HG02870 (cell line): ENCODE measurements at regions not wholly inside any gene's neighbourhood (a gene's known extent, or its start where the extent isn't known, plus 50 kb on each side); places are given as distances from the start of the nearest gene placed in this dataset.

Experiments
- ATAC-seq: cut with Tn5 transposase; IDR thresholded peaks from one replicate; pipeline ENCODE4 v1.9.1; 2021; ENCODE audit warnings: mild to moderate bottlenecking, moderate library complexity; ENCODE audit not compliant: unreplicated experiment

DNA sequence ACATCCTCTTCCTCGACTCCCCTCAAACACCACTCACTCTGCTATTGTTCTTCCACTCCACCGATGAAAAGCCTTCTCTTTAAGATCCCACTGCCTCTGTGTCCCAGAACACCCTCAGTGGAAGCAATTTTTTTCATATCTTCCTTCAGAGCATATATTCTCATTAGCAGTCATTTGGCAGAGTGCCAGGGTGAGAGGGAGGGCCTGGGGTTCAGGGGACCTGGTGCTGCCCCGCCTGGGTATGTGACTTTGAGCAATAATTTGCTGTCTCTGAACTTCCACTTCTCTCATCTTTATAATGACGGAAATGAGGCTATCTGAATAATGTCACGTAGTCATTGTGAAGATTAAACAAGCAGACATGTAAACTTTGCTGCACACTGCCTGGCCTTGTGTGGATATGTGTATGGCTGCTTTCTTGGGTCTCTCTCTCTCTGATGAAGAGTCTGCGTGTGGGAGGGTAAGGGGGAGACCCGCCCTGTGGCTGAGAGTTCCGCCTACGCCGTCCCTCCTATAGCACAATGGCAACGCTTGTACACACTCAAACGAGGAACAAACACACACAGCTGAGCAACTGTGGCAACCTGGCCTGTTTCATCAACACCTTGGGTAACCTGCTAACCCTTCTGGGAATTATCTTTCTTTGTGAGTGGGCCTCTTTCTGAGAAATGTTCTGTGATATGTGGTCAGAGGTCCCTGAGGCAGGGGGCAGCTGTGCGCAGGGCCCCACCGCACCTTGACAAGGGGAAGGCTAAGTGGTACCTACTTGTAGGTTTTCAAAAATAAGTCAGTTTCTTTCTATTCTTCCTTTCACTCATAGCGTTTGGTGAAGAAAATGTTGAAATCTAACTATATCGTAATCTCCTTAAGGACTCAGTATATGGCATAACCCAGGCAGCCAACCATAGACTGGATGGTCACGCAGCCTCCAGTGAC is 369.8 kb downstream of the SV2B start:
- ATAC-seq = no peak

DNA sequence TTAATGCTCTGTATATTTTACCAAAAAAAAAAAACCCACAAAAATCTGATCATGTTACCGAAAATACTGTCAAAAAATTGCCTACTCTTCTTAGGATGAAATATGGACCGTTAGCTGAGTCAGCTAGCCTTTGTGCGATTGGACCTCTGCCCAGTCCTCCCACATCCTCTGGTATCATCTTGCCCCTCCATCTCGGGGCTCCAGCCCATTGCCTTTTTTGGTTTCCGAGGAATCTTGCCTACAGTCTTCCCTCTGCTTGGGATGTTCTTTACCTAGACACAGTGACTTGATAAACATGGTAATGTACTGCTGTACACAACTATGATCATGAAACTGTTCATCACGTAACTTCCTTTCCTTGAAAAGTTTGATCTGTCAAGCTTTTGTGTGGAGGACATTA is 371.4 kb downstream of the SV2B start:
- ATAC-seq = no peak

DNA sequence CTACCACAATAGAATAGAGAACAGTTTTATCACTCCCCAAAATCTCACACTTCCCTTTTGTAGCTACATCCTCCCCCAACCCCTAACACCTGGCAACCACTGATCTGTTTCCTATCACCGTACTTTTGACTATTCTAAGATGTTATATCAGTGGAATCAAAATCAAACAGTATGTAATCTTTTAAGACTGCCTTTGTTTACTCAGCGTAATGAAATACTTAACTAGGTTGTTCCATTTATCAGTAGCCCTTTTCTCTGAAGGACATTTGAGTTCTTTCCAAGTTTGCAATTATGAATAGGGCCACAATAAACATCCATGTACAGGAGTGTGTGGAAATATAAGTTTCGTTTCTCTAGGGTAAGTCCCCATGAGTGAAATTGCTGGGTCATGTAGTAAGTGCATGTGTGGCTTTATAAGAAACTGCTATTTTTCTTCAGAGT is 372.3 kb downstream of the SV2B start:
- no peak for ATAC-seq

DNA sequence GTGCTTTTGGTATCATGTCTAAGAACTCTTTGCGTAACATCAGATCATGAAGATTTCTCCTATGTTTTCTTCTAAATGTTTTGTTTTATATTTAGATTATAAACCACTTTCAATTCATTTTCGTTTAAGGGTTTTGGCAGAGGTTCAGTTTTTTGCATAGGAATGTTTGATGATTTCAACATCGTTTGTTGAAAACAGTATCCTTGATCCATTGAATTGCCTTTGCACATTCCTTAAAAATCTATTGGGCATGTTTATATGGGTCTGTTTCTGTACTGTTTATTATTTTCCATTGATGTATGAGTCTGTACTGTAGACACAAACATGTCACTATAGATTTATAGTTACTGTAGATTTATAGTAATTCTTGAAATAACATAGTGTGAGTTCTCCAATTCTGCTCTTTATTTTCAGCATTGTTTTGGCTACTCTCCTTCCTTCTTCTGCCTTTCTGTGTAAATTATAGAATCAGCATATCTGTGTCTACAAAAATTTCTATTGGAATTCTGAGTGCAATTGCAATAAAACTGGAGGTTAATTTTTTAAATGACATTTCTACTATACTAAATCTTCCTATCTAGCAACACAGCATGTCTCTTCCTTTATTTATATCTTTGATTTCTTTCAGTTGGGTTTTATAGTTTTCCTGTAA is 374.0 kb downstream of the SV2B start:
- no peak for ATAC-seq

DNA sequence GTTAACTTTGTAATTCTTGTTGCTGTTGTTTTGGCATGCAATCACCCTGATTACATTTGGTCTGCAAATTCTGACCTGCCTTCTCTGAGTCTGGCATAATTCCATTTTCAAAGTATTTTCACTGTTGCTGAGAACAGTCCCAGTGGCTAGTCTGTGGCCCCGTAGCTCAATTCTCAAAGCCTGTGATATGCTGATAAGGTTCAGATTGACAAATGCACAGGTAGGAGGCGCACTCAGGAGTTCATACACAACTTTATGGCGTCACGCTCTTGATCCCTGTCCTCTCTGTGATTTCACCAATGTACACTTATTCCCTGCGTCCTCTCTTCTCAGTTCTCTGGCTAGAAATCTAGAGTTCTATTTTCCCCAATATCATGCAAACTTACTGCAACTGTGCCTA is 376.6 kb upstream of the SLCO3A1 start:
- ATAC-seq = no peak

DNA sequence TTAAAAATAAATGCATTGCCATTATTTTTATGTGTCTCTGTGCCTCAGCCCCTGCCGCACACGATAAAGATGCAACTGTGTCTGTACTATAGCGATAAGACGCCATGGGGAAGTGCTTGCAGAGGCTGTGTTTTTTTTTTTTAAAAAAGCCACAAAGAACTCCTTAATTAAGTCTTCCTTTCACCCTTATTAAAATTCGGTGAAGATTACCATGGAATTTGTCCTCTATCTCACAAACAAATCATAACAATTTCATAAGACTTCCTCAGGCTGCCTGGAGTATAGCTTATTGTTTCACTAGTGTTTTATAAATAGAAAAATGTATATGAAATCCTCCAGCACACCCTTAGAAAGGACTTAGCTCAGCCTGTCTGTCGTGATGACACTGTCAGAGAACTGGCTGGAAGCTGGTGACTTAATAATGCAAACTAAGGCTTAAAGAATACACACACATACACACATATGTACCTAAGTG is 374.8 kb upstream of the SLCO3A1 start:
- ATAC-seq = no peak

DNA sequence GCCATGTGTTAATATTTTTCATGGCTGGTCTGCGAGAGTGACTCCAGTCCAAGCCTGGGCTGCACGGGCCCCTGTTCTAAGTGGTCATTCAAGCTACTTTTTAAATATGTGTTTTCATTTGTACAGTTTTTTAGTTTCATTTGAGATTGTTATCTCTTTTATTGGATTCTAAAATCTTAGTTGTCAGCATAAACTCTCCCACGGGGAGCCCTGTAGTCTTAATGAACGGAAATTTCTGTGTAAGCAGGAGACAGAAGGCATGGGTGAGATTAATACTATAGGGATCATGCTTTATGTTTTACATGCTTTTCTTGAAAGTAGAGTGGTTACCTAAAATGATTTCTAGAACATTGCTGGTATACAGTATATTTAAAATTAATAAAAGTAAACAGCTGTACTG is 373.1 kb upstream of the SLCO3A1 start:
- ATAC-seq = no peak

DNA sequence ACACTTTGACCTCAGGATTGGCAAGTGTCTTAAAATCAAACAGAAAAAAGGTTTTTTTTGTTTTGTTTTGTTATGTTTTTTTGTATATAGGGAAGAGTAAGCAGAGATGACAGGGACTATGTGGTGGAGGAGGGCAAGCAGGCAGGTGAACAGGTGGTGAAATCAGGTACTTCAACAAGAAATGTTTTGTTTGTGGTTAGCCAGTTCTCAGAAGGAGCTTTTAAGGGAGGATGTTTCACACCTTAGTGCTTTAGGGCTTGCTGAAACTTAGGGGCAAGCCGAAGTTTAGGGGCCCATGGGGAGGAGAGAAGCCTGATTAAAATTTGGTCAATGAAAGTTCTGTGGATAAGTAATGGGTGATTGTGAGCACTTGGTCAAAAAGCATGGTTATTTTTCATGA is 370.7 kb upstream of the SLCO3A1 start:
- no peak for ATAC-seq

DNA sequence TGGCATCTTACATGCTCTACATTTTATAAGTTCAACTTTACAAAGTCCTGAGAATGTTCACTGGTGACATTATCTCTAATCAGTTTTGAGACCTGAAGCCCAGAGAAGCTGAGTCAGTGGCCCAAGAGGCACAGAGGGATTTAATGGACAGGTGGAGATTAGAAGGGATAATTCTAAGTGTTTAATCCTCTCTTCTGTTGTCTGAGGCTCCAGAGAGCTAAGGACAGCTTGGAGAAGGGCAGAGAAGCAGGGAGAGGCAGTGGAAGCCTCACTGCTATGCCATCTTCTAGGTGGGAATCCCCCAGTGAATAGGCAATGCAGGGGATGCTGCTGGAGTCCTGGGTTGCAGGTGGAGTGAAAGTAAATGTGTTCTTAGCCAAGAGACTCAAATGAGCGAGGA is 369.4 kb upstream of the SLCO3A1 start:
- ATAC-seq = no peak

DNA sequence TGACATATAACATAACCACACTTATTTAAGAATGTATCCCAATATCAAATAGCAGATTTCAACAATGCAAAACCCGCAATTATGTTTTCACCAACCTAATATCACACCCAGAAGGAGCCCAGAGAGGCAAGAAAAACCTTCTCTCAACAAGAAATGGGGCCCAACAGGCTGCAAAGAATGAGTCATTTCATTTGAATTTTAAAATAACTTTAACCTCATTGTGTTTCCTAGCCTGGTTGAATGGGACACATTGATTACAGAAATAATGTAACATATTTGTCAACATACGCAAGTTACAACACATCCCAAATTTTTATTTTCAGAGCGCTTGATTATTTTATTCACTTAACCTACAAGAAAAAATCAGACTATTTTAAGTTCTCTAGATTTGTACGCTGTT is 365.1 kb upstream of the SLCO3A1 start:
- ATAC-seq = no peak

DNA sequence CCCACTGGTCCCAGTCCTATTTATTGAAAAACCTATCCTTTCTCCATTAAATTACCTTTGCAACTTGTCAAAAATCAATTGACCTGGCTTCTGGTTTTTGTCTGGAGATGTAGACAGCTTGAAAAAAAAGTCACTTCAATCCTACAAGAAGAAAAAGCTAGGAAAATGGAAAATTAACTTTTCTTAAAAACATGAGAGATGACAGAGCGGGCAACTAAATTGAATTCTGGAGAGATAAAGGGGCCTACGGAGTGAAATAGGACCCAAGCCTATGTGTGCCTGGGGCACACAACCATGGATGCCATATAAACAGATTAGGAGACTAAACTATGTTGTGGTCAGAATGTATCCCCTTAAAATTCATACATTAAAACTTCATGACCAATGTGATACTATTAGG is 363.3 kb upstream of the SLCO3A1 start:
- no peak for ATAC-seq

DNA sequence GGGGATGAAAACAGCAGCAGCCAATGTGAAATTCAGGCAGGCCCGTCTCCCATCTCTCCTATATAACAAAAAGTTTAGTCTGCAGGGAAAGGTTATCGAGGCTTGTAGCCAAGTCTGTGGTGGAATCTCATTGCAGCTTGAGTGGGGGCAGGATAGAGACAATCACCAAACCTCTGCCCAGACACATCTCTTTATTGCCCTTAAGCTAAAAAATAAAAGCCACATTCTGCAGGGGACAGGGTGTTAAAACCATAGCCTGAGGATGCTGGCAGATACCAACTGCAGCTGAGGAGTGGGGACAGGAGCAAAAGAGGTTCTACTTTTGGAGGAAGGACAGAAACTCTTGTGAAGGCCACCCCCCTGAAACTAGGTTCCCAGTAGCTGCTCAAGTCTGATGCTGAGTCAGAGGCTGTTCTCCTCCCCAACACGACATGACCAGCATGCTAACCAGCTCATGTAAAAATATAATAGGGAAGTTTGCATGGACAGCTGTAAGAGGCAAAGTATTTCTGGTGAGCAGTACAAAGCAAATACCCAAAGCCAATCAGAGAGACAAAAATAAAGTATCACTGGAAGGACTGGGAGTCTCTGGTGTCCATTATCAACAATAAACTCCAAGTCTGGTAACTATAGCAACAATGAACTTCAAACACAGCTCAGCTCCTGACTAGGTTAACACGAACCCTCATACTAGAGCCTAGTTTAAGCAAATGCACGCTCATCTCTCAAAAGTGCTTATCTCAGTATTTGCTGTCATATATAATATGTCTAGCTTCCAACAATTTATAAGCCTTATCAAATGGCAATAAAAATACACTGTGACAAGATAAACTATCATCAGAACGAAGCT is 362.2 kb upstream of the SLCO3A1 start:
- ATAC-seq = no peak

DNA sequence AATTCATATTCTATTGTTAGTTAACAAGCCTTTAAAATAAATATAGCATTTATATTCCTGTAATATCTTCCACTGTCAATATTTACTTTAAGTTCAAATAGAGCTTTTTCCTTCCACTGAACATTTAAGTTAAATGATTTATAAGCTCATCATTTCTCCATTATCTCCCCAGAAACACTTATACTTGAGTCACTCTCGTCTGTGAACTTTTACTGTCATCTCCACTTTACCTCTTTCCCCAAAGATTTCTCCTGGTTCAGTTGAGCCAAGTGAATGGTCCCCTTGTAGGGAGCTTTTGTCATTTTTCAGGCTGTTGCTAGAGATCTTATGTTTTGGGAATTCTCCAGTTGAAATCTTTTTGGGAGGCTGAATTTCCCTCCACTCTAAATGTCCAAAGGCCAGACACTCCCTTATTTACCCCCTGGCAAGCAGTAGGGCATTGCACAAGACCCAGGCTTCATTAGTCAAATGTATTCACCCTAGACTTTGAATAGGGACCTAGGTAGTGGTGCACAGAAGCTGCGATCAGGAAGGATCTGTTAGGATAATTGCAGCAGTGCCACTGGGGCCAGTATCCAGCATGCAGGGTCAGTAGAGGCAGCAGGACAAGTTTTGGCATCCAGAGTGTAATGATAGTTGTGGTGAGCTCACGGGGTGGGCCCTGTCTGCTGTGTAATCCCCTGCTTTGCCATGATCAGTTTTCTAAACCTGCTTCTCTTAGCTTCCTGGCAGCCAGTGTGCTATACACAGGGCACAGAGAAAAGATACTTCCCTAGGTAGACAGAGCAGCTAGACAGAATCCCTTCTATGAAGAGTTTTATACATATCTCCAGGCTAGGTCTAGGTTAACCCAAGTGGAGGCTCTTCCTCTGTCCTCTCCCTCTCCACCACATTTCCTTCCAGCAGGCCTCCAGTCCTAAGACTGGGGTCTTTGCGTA is 356.5 kb upstream of the SLCO3A1 start:
- no peak for ATAC-seq

DNA sequence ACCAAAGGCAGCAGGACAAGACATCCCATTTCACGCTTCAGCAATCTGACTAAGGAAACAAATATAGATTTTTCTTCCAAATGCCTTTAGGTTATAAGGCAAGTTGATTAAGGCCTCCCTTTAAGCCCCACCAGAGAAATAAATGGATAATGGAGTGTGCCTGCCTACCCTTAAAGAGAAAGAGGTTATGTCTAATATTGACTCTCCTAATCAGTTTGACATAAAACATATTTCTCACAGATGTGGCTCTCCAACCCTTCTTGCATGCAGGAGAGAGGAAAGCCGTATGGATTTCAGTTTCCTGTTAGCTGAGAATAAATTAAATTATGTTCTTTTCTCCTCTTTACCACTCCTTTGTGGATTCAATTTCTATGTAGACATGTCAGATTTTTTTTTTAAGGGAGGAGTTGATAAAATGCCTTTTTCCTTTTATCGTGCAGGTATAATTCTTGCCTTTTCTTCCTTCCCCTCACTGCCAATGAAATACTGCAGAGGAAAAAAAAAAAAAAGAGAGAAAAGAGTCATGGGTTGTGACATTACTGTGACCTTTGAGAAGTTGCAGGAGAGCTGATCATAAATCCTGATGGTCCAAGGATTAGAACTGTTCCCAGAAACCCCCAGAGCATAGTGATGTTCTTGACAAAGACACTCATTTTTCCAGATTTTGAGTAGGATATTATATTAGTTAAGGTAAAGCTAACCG is 355.3 kb upstream of the SLCO3A1 start:
- ATAC-seq = no peak

DNA sequence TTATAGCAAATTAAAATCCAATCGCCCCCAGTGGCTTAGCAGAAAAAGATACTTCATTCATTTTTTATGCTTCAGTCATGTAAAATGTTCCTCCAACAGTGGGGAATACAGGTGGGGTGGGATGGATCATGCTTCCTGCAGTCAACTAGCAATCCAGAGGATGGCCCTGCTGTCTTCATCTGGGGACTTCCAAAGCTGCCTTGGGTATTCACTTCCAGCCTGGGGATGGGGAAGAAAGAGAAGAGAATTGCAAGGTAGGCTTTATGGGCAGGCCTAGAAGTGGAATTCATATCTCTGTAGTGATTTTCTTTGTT is 354.8 kb upstream of the SLCO3A1 start:
- ATAC-seq = no peak

DNA sequence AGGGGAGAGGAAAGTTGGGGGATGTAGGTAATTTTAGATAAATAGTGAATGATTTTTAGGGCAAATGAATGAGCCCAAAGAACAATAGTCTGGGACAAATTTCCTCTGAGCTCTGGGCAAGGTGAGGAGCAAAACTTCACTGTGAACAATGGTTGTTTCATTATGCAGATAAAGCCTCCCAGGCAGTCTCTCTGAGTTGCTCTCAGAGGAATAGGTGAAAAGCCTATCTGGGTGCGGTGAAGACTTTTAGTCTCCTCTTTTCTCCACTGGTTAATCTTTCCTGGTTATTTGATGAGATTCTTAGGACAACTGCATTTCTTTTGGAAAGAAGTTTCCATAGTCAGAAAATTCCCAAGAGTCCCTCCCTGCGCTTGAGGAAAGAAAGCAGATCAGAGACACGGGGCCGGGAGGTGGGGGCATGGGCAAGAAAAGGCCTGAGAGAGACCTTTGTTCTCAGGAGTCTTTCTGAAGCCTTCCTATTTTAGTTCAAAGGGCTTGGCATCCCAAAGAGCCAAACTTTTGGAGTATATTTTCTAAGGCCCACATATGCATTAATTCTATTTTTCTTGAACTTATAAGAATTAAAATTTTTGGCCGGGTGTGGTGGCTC is 353.6 kb upstream of the SLCO3A1 start:
- no peak for ATAC-seq

DNA sequence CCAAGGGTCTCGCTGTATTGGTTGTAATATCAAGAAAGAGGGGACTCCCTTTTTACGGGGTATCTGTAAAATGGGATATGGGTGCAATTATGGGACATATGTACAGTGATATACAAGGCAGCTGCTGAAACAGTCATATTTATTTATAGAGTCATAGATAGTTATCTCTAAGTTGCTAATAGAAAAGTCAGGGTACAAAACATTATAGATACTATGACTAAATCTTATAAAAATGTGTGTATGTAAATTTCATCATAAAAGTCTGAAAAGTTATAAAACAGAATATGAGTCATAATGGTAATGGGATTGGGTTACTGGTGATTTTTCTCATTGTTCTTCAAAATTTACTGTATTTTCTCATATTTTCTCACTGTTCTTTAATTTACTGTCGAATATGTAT is 344.9 kb upstream of the SLCO3A1 start:
- ATAC-seq = no peak

DNA sequence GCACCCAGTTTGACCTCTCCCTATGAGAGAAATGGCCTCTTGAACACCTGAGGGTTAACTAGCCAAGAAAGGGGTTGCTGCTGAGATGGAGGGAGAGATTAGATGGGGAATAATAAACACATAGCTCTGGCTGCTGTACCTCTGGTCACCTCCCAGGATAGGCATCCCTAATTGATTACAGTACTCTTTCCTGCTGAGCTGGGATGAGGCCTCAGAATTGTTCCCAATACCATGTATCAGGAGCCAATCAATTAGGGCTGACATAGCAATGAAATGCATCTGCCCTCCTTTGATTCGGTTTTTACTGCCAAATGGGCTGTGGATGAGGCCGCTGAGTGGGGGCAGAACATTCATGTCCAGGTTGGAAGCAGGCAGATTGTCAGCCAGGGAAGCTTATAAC is 339.4 kb upstream of the SLCO3A1 start:
- ATAC-seq = no peak

DNA sequence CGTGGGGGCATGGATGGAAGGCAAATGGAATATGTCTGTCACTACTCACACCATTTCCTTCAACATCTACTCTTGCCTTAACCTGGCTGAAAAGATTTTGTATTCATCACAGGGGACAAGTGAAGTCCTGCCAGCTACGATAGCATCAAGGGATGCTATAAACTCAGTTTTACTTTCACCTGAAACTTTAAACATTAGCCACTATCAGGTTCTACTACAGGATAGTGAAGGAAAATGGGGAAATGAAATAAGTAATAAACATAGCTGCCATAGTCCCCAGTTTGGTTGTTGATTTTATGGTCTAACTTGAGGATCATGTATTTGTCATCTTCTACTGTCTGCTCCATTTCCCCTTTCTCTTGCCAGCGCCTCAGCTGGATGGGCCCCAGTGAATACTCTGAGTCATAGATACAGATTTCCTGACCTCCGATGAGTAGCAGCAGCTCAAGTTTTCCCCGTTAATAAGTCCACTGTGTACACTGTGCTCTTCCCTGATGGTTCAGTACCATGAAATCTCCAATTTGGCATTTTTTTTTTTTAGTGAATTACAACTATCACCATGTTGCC is 338.2 kb upstream of the SLCO3A1 start:
- no peak for ATAC-seq
